ENCODE measurements at regions not wholly inside any gene's neighbourhood (a gene's known extent, or its start where the extent isn't known, plus 50 kb on each side); places are given as distances from the start of the nearest gene placed in this dataset.

DNA sequence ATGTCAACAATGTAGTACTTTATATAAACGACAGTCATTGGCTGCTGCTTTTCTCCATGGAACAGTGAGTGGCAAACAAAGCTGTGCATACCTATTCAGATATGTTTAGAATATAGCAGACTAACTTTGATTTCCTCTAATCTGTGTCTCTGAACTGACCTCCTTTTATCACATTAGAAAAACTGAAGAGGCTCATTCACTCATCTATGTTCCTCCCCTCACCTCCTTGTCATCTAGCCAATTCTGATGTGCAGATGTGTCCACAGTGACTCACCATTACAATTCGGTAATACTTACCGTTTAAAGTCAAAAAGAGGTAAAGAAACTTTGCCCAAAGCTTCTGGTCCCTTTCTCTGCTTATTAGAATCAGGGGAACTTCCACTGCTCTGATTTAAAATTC lies 51.5 kb upstream of the RPS13 start (continued):
- no peak for TF ChIP-seq POLR2AphosphoS5 (IDR thresholded peaks at IDR 0.05; ENCODE audit: low read depth, low read length)
- no peak for TF ChIP-seq NFIC (IDR thresholded peaks at IDR 0.05; ENCODE audit: borderline replicate concordance)
- no peak for TF ChIP-seq CHD2 (IDR thresholded peaks at IDR 0.05; ENCODE audit: low read length, partially characterized antibody)

Small RNAs in the stretch of these regions (small RNA-seq; reads per million reads assigned to genes)
- gene AC126389.1 = 0 reads per million in 7 experiments
